OCI-LY1 (cell line): ENCODE measurements at regions not wholly inside any gene's neighbourhood (a gene's known extent, or its start where the extent isn't known, plus 50 kb on each side); places are given as distances from the start of the nearest gene placed in this dataset.

Source experiments
- H2AFZ ChIP-seq: fragments of 200-600 bp; sonication (generic), shearing (Covaris generic); 2 replicates; pipeline ENCODE4 v1.6.0; 2014; ENCODE audit warnings: antibody characterized with exemption, mild to moderate bottlenecking, low read length
- H3F3A ChIP-seq: fragments of 200-600 bp; sonication (generic), shearing (Covaris generic); 2 replicates; pipeline ENCODE4 v1.6.0; 2014; ENCODE audit warnings: mild to moderate bottlenecking, antibody characterized with exemption, low read length, moderate library complexity; ENCODE audit not compliant: insufficient read depth
- H3K27ac ChIP-seq: fragments of 200-600 bp; sonication (generic); 2 replicates; pipeline ENCODE4 v1.5.1; 2014; ENCODE audit warnings: low read length, mixed run types, mild to moderate bottlenecking, low read depth; ENCODE audit not compliant: poor library complexity, severe bottlenecking
- H3K27me3 ChIP-seq: fragments of 200-600 bp; sonication (generic); 2 replicates; pipeline ENCODE4 v1.6.0; 2014; ENCODE audit warnings: antibody characterized with exemption, mild to moderate bottlenecking, low read length, moderate library complexity; ENCODE audit not compliant: insufficient read depth
- H3K36me3 ChIP-seq: fragments of 200-600 bp; sonication (generic); 2 replicates; pipeline ENCODE4 v1.6.1; 2014; ENCODE audit warnings: mild to moderate bottlenecking, antibody characterized with exemption, low read length, moderate library complexity, mixed read lengths; ENCODE audit not compliant: insufficient read depth
- H3K4me1 ChIP-seq: fragments of 200-600 bp; sonication (generic); 2 replicates; pipeline ENCODE4 v1.5.1; 2014; ENCODE audit warnings: mild to moderate bottlenecking, low read length, moderate library complexity; ENCODE audit not compliant: insufficient read depth, severe bottlenecking
- H3K4me2 ChIP-seq: fragments of 200-600 bp; sonication (generic), shearing (Covaris generic); 2 replicates; pipeline ENCODE4 v1.6.1; 2014; ENCODE audit warnings: low read length
- H3K4me3 ChIP-seq: fragments of 200-600 bp; sonication (generic); 2 replicates; pipeline ENCODE4 v1.5.1; 2014; ENCODE audit warnings: low read length, low read depth, mild to moderate bottlenecking, mixed read lengths; ENCODE audit not compliant: poor library complexity, severe bottlenecking
- H3K79me2 ChIP-seq: fragments of 200-600 bp; shearing (Covaris generic); 2 replicates; pipeline ENCODE4 v1.6.1; 2016; ENCODE audit warnings: mixed run types, low read length, mixed read lengths; ENCODE audit not compliant: insufficient read depth
- H3K9ac ChIP-seq: fragments of 200-600 bp; sonication (generic), shearing (Covaris generic); 2 replicates; pipeline ENCODE4 v1.6.1; 2014; ENCODE audit warnings: mild to moderate bottlenecking, low read length, mixed read lengths
- H3K9me2 ChIP-seq: fragments of 200-600 bp; sonication (generic), shearing (Covaris generic); 2 replicates; pipeline ENCODE4 v1.6.1; 2014; ENCODE audit warnings: low read depth, mild to moderate bottlenecking, low read length, mixed read lengths
- H3K9me3 ChIP-seq: fragments of 200-600 bp; shearing (Covaris generic); 2 replicates; pipeline ENCODE4 v1.6.1; 2014; ENCODE audit warnings: low read length, mixed read lengths
- H4K20me1 ChIP-seq: fragments of 200-600 bp; sonication (generic), shearing (Covaris generic); 2 replicates; pipeline ENCODE4 v1.6.0; 2016; ENCODE audit warnings: mild to moderate bottlenecking, low read length; ENCODE audit not compliant: insufficient read depth
- EZH2 ChIP-seq: fragments of 200-600 bp; sonication (generic), shearing (Covaris generic); IDR thresholded peaks from 2 replicates; pipeline ENCODE4 v1.8.0; 2017; ENCODE audit warnings: borderline replicate concordance, mixed run types, mild to moderate bottlenecking, antibody characterized with exemption, low read length, moderate library complexity, mixed read lengths
- TF ChIP-seq, protein P1 (sequence below): fragments of 200-600 bp; sonication (generic), shearing (Covaris generic); IDR thresholded peaks from 2 replicates; pipeline ENCODE4 v1.5.1; 2017; ENCODE audit warnings: mild to moderate bottlenecking, antibody characterized with exemption, low read length, moderate library complexity, mixed read lengths

DNA sequence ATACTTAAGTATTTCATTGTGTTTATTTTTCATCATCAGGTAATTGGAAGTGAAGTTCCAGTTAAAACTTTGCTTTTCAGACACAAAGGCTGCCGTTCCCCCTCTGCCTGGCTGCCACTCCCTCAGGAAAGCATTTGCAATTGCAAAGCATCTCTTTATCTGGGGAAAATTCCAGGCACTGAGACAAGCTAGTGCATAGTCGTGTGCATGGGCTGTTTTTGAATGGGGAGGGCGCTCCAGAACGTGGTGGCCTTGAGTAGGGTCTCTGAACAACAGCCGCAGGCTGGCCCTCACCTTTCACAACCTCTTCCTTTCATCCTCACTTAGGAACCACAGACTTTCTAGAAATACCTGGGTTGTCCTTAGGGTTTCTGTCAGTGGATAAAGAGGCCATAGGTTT, 285.1 kb upstream of the ADAMTS16 start:
- Histone ChIP-seq H3K9ac (no peak overlapping the region), H3K9me2 (no peaks in the 10 kb centered on the region), H3K9me3 (0 out of 2 replicates have a peak, but pooled peaks cover 3% of the 10 kb centered on the region), H3K27me3 (no peaks in the 10 kb centered on the region; the same call in 1 of the 2 replicates), H3K36me3 (no peaks in the 10 kb centered on the region), H3F3A (no peaks in the 10 kb centered on the region), H3K4me2 (no peak overlapping the region), H3K4me3 (no peak overlapping the region), H3K27ac (no peak overlapping the region), H4K20me1 (no peaks in the 10 kb centered on the region), H2AFZ (no peak overlapping the region), H3K79me2 (no peaks in the 10 kb centered on the region), H3K4me1 (no peaks in the 10 kb centered on the region)
- TF ChIP-seq EZH2: no peak
- TF ChIP-seq, protein P1, sequence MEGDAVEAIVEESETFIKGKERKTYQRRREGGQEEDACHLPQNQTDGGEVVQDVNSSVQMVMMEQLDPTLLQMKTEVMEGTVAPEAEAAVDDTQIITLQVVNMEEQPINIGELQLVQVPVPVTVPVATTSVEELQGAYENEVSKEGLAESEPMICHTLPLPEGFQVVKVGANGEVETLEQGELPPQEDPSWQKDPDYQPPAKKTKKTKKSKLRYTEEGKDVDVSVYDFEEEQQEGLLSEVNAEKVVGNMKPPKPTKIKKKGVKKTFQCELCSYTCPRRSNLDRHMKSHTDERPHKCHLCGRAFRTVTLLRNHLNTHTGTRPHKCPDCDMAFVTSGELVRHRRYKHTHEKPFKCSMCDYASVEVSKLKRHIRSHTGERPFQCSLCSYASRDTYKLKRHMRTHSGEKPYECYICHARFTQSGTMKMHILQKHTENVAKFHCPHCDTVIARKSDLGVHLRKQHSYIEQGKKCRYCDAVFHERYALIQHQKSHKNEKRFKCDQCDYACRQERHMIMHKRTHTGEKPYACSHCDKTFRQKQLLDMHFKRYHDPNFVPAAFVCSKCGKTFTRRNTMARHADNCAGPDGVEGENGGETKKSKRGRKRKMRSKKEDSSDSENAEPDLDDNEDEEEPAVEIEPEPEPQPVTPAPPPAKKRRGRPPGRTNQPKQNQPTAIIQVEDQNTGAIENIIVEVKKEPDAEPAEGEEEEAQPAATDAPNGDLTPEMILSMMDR: no peak

DNA sequence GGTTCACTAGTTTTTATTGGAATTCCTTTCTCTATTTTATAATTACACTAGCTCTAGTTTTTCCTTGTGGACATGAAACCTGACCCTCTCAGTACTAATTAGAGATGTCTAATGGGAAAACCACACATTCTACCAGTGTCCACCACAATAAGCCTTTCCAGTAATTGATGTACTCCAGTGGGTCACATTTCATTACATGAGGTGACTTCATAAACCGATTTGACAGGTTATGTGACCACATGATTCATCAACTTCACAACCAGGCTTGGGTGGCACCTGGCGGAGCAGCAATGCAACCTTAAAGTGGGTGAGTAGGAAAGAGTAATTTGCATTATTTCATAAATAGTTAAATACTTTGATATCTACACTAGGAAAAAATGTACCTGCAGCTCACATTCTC, 284.2 kb upstream of the ADAMTS16 start:
- Histone ChIP-seq H3K9me3 (0 out of 2 replicates have a peak, but pooled peaks cover 2% of the 10 kb centered on the region), H4K20me1 (no peaks in the 10 kb centered on the region), H3F3A (no peaks in the 10 kb centered on the region), H3K36me3 (no peaks in the 10 kb centered on the region), H3K4me1 (no peaks in the 10 kb centered on the region), H3K79me2 (no peaks in the 10 kb centered on the region), H3K4me3 (no peak overlapping the region), H3K9me2 (no peaks in the 10 kb centered on the region), H2AFZ (no peak overlapping the region), H3K27me3 (no peaks in the 10 kb centered on the region; the same call in 1 of the 2 replicates), H3K27ac (no peak overlapping the region), H3K4me2 (no peak overlapping the region), H3K9ac (no peak overlapping the region)
- no peak for TF ChIP-seq EZH2
- TF ChIP-seq, protein P1: no peak

DNA sequence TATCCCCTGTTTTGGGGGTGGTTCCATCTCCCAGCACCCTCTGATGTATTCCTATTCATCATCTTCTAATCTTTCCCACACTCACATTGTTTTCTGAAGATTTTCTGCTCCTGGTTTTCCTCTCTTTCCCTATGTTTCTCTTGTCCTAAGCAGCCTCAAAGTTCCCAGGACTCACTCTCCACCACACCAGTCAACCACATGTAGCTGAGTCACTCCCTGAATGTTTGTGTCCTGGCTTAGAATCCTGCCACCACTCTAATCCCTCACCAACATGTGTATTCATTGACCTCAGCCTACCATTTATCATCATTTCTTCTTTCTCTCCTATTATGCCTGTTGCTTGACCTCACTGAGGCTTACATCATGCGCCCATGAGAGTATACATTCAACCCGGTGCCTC, 282.4 kb upstream of the ADAMTS16 start:
- Histone ChIP-seq H4K20me1 (no peaks in the 10 kb centered on the region), H3K27me3 (no peaks in the 10 kb centered on the region; the same call in 1 of the 2 replicates), H3F3A (no peaks in the 10 kb centered on the region), H3K4me2 (no peak overlapping the region), H3K9me3 (no peaks in the 10 kb centered on the region), H3K79me2 (no peaks in the 10 kb centered on the region), H3K36me3 (no peaks in the 10 kb centered on the region), H3K27ac (no peak overlapping the region), H2AFZ (no peak overlapping the region), H3K4me3 (no peak overlapping the region), H3K4me1 (no peaks in the 10 kb centered on the region), H3K9ac (no peak overlapping the region), H3K9me2 (no peaks in the 10 kb centered on the region)
- TF ChIP-seq, protein P1: no peak
- no peak for TF ChIP-seq EZH2
